ENCODE measurements at regions not wholly inside any gene's neighbourhood (a gene's known extent, or its start where the extent isn't known, plus 50 kb on each side); places are given as distances from the start of the nearest gene placed in this dataset.

- no peak for DNase-seq
These were observed 583.3 kb downstream of the PLCL1 start for GRCh38 chr2:198387677-198388076.

- no peak for DNase-seq
These were observed 581.5 kb downstream of the PLCL1 start for GRCh38 chr2:198385856-198386255.

GRCh38 chr2:198385326-198385725 is 580.9 kb downstream of the PLCL1 start:
- DNase-seq: no peak

- DNase-seq: no peak
These were observed 579.0 kb downstream of the PLCL1 start for GRCh38 chr2:198383392-198383791.

GRCh38 chr2:198382811-198383210 is 578.4 kb downstream of the PLCL1 start:
- DNase-seq: no peak

- no peak for DNase-seq
These were observed 572.3 kb downstream of the PLCL1 start for GRCh38 chr2:198376677-198377076.

- DNase-seq: no peak
These were observed 570.7 kb downstream of the PLCL1 start for GRCh38 chr2:198375083-198375410.

GRCh38 chr2:198374375-198375082 is 570.1 kb downstream of the PLCL1 start:
- peak; percentile 2 for DNase-seq

GRCh38 chr2:198371921-198372543 is 567.6 kb downstream of the PLCL1 start:
- DNase-seq: no peak

GRCh38 chr2:198371329-198371728 is 566.9 kb downstream of the PLCL1 start:
- DNase-seq: no peak

GRCh38 chr2:198368089-198368488 is 563.7 kb downstream of the PLCL1 start:
- no peak for DNase-seq

- DNase-seq: no peak
These were observed 558.3 kb downstream of the PLCL1 start for GRCh38 chr2:198362740-198363139.

- DNase-seq: no peak
These were observed 554.9 kb downstream of the PLCL1 start for GRCh38 chr2:198359308-198359707.

- DNase-seq: no peak
These were observed 551.8 kb downstream of the PLCL1 start for GRCh38 chr2:198356157-198356556.

GRCh38 chr2:198351647-198352046 is 547.3 kb downstream of the PLCL1 start:
- DNase-seq: no peak

- no peak for DNase-seq
These were observed 543.6 kb downstream of the PLCL1 start for GRCh38 chr2:198347946-198348345.

- DNase-seq: no peak
These were observed 543.0 kb downstream of the PLCL1 start for GRCh38 chr2:198347349-198347748.

- DNase-seq: no peak
These were observed 539.1 kb downstream of the PLCL1 start for GRCh38 chr2:198343471-198343870.

- DNase-seq: no peak
These were observed 536.5 kb downstream of the PLCL1 start for GRCh38 chr2:198340846-198341245.

- no peak for DNase-seq
These were observed 534.7 kb downstream of the PLCL1 start for GRCh38 chr2:198339116-198339515.

GRCh38 chr2:198337368-198337767 is 533.0 kb downstream of the PLCL1 start:
- no peak for DNase-seq

- DNase-seq: no peak
These were observed 524.1 kb downstream of the PLCL1 start for GRCh38 chr2:198328454-198328853.

GRCh38 chr2:198327526-198327925 is 523.1 kb downstream of the PLCL1 start:
- DNase-seq: no peak

GRCh38 chr2:198326431-198326830 is 522.0 kb downstream of the PLCL1 start:
- DNase-seq: no peak

GRCh38 chr2:198325359-198325758 is 521.0 kb downstream of the PLCL1 start:
- DNase-seq: no peak

All from activated T-cell treated with anti-CD3 and anti-CD28 coated beads for 4 hours (primary cell).